Large intestine (tissue), 3 donors: ENCODE measurements at regions not wholly inside any gene's neighbourhood (a gene's known extent, or its start where the extent isn't known, plus 50 kb on each side); places are given as distances from the start of the nearest gene placed in this dataset.

ENCODE experiments used
- DNase-seq, 2 donors: peaks; one replicate each; pipeline versions ENCODE4 v3.0.0 to v3.0.0-alpha.2; 2013
- H3K27ac ChIP-seq: one replicate; pipeline ENCODE4 v1.5.1; 2013; ENCODE audit warnings: low read length
- H3K27me3 ChIP-seq: 2 replicates; pipeline ENCODE4 v1.6.1; 2013; ENCODE audit warnings: low read length; ENCODE audit not compliant: control insufficient read depth, insufficient read depth
- H3K36me3 ChIP-seq: 2 replicates; pipeline ENCODE4 v1.6.1; 2013; ENCODE audit warnings: low read length; ENCODE audit not compliant: control insufficient read depth, insufficient read depth
- H3K4me1 ChIP-seq: one replicate; pipeline ENCODE4 v1.6.1; 2013; ENCODE audit warnings: low read length; ENCODE audit not compliant: control insufficient read depth, insufficient read depth
- H3K4me3 ChIP-seq: one replicate; pipeline ENCODE4 v1.5.1; 2013; ENCODE audit warnings: low read length
- H3K9me3 ChIP-seq: one replicate; pipeline ENCODE4 v1.6.1; 2013; ENCODE audit warnings: mild to moderate bottlenecking, low read depth, low read length, moderate library complexity; ENCODE audit not compliant: control insufficient read depth
- WGBS: methylation state at CpG from one replicate; pipeline ENCODE4 v1.1.5; 2013; ENCODE audit warnings: low lambda C conversion rate; ENCODE audit not compliant: insufficient coverage; 5-methylcytosine and 5-hydroxymethylcytosine counted together

- Histone ChIP-seq H3K27ac (no peak overlapping the region), H3K9me3 (no peaks in the 10 kb centered on the region), H3K27me3 (peaks cover under 1% of the 10 kb centered on the region), H3K36me3 (no peaks in the 10 kb centered on the region), H3K4me1 (peaks cover 7% of the 10 kb centered on the region), H3K4me3 (no peak overlapping the region)
- WGBS: 40% methylated on average over 1 of the region's 2 CpGs
- no peak for DNase-seq
These were observed 76.8 kb upstream of the PRKG1 start for GRCh38 chr10:50997461-50997860.

- H3K27ac ChIP-seq: no peak overlapping the region
- no peaks in the 10 kb centered on the region for H3K4me1 ChIP-seq
- DNase-seq: no peak
- no peaks in the 10 kb centered on the region for H3K27me3 ChIP-seq
- no peaks in the 10 kb centered on the region for H3K36me3 ChIP-seq
- WGBS: 93% methylated on average over 2 of the region's 2 CpGs
- H3K9me3 ChIP-seq: no peaks in the 10 kb centered on the region
- H3K4me3 ChIP-seq: no peak overlapping the region
These were observed 75.1 kb upstream of the PRKG1 start for GRCh38 chr10:50999163-50999562.

- DNase-seq: no peak
- WGBS: 71% methylated on average over 2 of the region's 3 CpGs
- Histone ChIP-seq H3K9me3 (no peaks in the 10 kb centered on the region), H3K4me1 (no peaks in the 10 kb centered on the region), H3K27me3 (no peaks in the 10 kb centered on the region), H3K4me3 (no peak overlapping the region), H3K27ac (no peak overlapping the region), H3K36me3 (no peaks in the 10 kb centered on the region)
These were observed 74.1 kb upstream of the PRKG1 start for GRCh38 chr10:51000164-51000563.

- no peak for DNase-seq
- Histone ChIP-seq H3K4me1 (no peaks in the 10 kb centered on the region), H3K4me3 (no peak overlapping the region), H3K9me3 (no peaks in the 10 kb centered on the region), H3K36me3 (no peaks in the 10 kb centered on the region), H3K27ac (no peak overlapping the region), H3K27me3 (no peaks in the 10 kb centered on the region)
- no CpG with 5 or more reads among the region's 2 CpGs for WGBS
These were observed 73.3 kb upstream of the PRKG1 start for GRCh38 chr10:51000976-51001375.

GRCh38 chr10:51001587-51001986 lies 72.7 kb upstream of the PRKG1 start:
- Histone ChIP-seq H3K4me1 (no peaks in the 10 kb centered on the region), H3K36me3 (no peaks in the 10 kb centered on the region), H3K27ac (no peak overlapping the region), H3K27me3 (no peaks in the 10 kb centered on the region), H3K4me3 (no peak overlapping the region), H3K9me3 (no peaks in the 10 kb centered on the region)
- WGBS: 0% methylated on average over 1 of the region's 1 CpG
- DNase-seq: no peak

GRCh38 chr10:51002469-51002868 lies 71.8 kb upstream of the PRKG1 start:
- H3K27ac ChIP-seq: no peak overlapping the region

GRCh38 chr10:51004776-51005175 lies 69.5 kb upstream of the PRKG1 start:
- Histone ChIP-seq H3K27ac (no peak overlapping the region), H3K4me1 (no peaks in the 10 kb centered on the region), H3K36me3 (no peaks in the 10 kb centered on the region), H3K9me3 (no peaks in the 10 kb centered on the region), H3K4me3 (no peak overlapping the region), H3K27me3 (no peaks in the 10 kb centered on the region)
- 87% methylated on average over 3 of the region's 3 CpGs for WGBS
- DNase-seq: no peak

More at GRCh38 chr10:51002469-51002868, 71.8 kb upstream of the PRKG1 start:
- no CpG with 5 or more reads among the region's 1 CpG for WGBS
- no peak for DNase-seq
- Histone ChIP-seq H3K9me3 (no peaks in the 10 kb centered on the region), H3K4me1 (no peaks in the 10 kb centered on the region), H3K4me3 (no peak overlapping the region), H3K27me3 (no peaks in the 10 kb centered on the region), H3K36me3 (no peaks in the 10 kb centered on the region)

GRCh38 chr10:51005551-51005950 lies 68.7 kb upstream of the PRKG1 start:
- no peaks in the 10 kb centered on the region for H3K4me1 ChIP-seq
- no peak overlapping the region for H3K27ac ChIP-seq
- H3K9me3 ChIP-seq: no peaks in the 10 kb centered on the region
- DNase-seq: no peak
- H3K36me3 ChIP-seq: no peaks in the 10 kb centered on the region
- no CpG with 5 or more reads among the region's 4 CpGs for WGBS
- H3K4me3 ChIP-seq: no peak overlapping the region
- no peaks in the 10 kb centered on the region for H3K27me3 ChIP-seq

GRCh38 chr10:51006686-51007085 lies 67.6 kb upstream of the PRKG1 start:
- no CpG with 5 or more reads among the region's 5 CpGs for WGBS
- DNase-seq: no peak
- H3K27me3 ChIP-seq: no peaks in the 10 kb centered on the region
- no peak overlapping the region for H3K27ac ChIP-seq
- H3K4me3 ChIP-seq: no peak overlapping the region
- no peaks in the 10 kb centered on the region for H3K36me3 ChIP-seq
- H3K9me3 ChIP-seq: no peaks in the 10 kb centered on the region
- no peaks in the 10 kb centered on the region for H3K4me1 ChIP-seq

- Histone ChIP-seq H3K4me3 (no peak overlapping the region), H3K36me3 (no peaks in the 10 kb centered on the region), H3K4me1 (no peaks in the 10 kb centered on the region), H3K9me3 (no peaks in the 10 kb centered on the region), H3K27ac (no peak overlapping the region), H3K27me3 (no peaks in the 10 kb centered on the region)
- no CpG with 5 or more reads among the region's 2 CpGs for WGBS
- DNase-seq: no peak
These were observed 66.5 kb upstream of the PRKG1 start for GRCh38 chr10:51007781-51008180.

GRCh38 chr10:51008346-51008745 lies 65.9 kb upstream of the PRKG1 start:
- no peak overlapping the region for H3K27ac ChIP-seq
- DNase-seq: no peak
- H3K4me1 ChIP-seq: no peaks in the 10 kb centered on the region
- no peaks in the 10 kb centered on the region for H3K36me3 ChIP-seq
- no peaks in the 10 kb centered on the region for H3K27me3 ChIP-seq
- no CpG with 5 or more reads among the region's 3 CpGs for WGBS
- H3K9me3 ChIP-seq: no peaks in the 10 kb centered on the region
- H3K4me3 ChIP-seq: no peak overlapping the region
